Nephron progenitor cell (in vitro differentiated cells): ENCODE measurements at regions not wholly inside any gene's neighbourhood (a gene's known extent, or its start where the extent isn't known, plus 50 kb on each side); places are given as distances from the start of the nearest gene placed in this dataset.
"Not testable (repeated sequence)": the region's sequence is repeated elsewhere in the genome, so short reads cannot be mapped to it uniquely, and the experiment has no call there.

ENCODE experiments used
- DNase-seq: peaks from one replicate; pipeline ENCODE4 v3.0.0; 2021
- H3K27ac Mint-ChIP-seq: 2 replicates; pipeline ENCODE4 v1.8.0; 2021; ENCODE audit warnings: mild to moderate bottlenecking, moderate library complexity, mixed read lengths
- H3K27me3 Mint-ChIP-seq: 2 replicates; pipeline ENCODE4 v1.8.0; 2021; ENCODE audit warnings: mild to moderate bottlenecking, low read depth, mixed read lengths; ENCODE audit not compliant: poor library complexity
- H3K36me3 Mint-ChIP-seq: 2 replicates; pipeline ENCODE4 v1.8.0; 2021; ENCODE audit warnings: low read depth, mixed read lengths
- H3K4me1 Mint-ChIP-seq: 2 replicates; pipeline ENCODE4 v1.8.0; 2021; ENCODE audit warnings: mixed read lengths
- H3K4me3 Mint-ChIP-seq: 2 replicates; pipeline ENCODE4 v1.8.0; 2021; ENCODE audit warnings: mild to moderate bottlenecking, moderate library complexity, mixed read lengths
- H3K9me3 Mint-ChIP-seq: 2 replicates; pipeline ENCODE4 v1.8.0; 2021; ENCODE audit warnings: mild to moderate bottlenecking, moderate library complexity, mixed read lengths
- CTCF ChIP-seq: fragments of 200-600 bp; sonication (generic); IDR thresholded peaks from 2 replicates; pipeline ENCODE4 v1.5.0; 2021; ENCODE audit warnings: antibody characterized with exemption

- peaks cover 8% of the 10 kb centered on the region for H3K9me3 Mint-ChIP-seq
- DNase-seq: peak; percentile 30
- no peak for TF ChIP-seq CTCF
- H3K36me3 Mint-ChIP-seq: no peaks in the 10 kb centered on the region
- no peak overlapping the region for H3K27ac Mint-ChIP-seq
- H3K4me1 Mint-ChIP-seq: peaks cover 28% of the 10 kb centered on the region
- no peak overlapping the region for H3K4me3 Mint-ChIP-seq
- H3K27me3 Mint-ChIP-seq: no peaks in the 10 kb centered on the region
Measured at GRCh38 chr13:21242236-21242635, 65.8 kb downstream of the MRPL57 start.

GRCh38 chr13:21243045-21243897 is 66.8 kb downstream of the MRPL57 start:
- Mint-ChIP-seq H3K4me3 (no peak overlapping the region), H3K36me3 (no peaks in the 10 kb centered on the region), H3K27ac (no peak overlapping the region), H3K4me1 (peaks cover 28% of the 10 kb centered on the region), H3K9me3 (peaks cover 3% of the 10 kb centered on the region), H3K27me3 (peaks cover 3% of the 10 kb centered on the region)
- DNase-seq: no peak
- TF ChIP-seq CTCF: no peak

- H3K4me1 Mint-ChIP-seq: peaks cover 28% of the 10 kb centered on the region
- not testable (repeated sequence) for H3K27ac Mint-ChIP-seq, H3K36me3 Mint-ChIP-seq, H3K9me3 Mint-ChIP-seq, DNase-seq, H3K4me3 Mint-ChIP-seq, H3K27me3 Mint-ChIP-seq
Measured at GRCh38 chr13:21243898-21244184, 67.4 kb downstream of the MRPL57 start.

- H3K4me3 Mint-ChIP-seq: no peak overlapping the region
- TF ChIP-seq CTCF: no peak
- H3K4me1 Mint-ChIP-seq: peaks cover 20% of the 10 kb centered on the region
Measured at GRCh38 chr13:21246761-21247452, 70.4 kb downstream of the MRPL57 start.

GRCh38 chr13:21256351-21256761 is 79.9 kb downstream of the MRPL57 start:
- Mint-ChIP-seq H3K27me3 (peaks cover 14% of the 10 kb centered on the region), H3K4me1 (no peaks in the 10 kb centered on the region), H3K9me3 (peaks cover 6% of the 10 kb centered on the region), H3K36me3 (no peaks in the 10 kb centered on the region), H3K4me3 (no peak overlapping the region), H3K27ac (no peak overlapping the region)
- DNase-seq: no peak
- TF ChIP-seq CTCF: no peak

More at GRCh38 chr13:21246761-21247452, 70.4 kb downstream of the MRPL57 start:
- H3K27me3 Mint-ChIP-seq: peaks cover 3% of the 10 kb centered on the region
- H3K9me3 Mint-ChIP-seq: peaks cover 7% of the 10 kb centered on the region
- H3K27ac Mint-ChIP-seq: no peak overlapping the region
- DNase-seq: no peak
- H3K36me3 Mint-ChIP-seq: no peaks in the 10 kb centered on the region

- Mint-ChIP-seq H3K4me1 (no peaks in the 10 kb centered on the region), H3K4me3 (no peak overlapping the region), H3K36me3 (no peaks in the 10 kb centered on the region), H3K27ac (no peak overlapping the region), H3K27me3 (peaks cover 14% of the 10 kb centered on the region), H3K9me3 (peaks cover 2% of the 10 kb centered on the region)
- DNase-seq: no peak
- TF ChIP-seq CTCF: no peak
Measured at GRCh38 chr13:21256891-21257290, 80.4 kb downstream of the MRPL57 start.
